ENCODE measurements at regions not wholly inside any gene's neighbourhood (a gene's known extent, or its start where the extent isn't known, plus 50 kb on each side); places are given as distances from the start of the nearest gene placed in this dataset.

DNA sequence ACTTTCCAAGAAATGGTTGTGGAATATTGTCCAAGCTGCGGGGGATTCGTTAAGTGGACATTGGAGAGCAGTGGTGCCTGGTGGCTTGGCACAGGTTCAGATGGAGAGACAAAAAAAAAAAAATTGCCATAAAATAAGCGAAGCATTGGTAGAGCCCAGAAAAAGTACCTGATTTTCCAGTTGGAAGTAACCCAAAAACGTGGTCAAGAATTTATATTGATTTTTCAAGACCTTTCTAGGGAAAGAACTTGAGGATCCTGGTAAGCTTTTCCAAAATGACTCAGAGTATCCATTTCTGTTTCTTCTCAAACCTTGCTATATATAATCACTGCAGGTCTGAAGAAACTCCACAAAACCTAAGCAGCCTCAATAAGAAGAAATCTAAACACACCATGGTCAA lies 94.6 kb downstream of the ING1 start:
- ATAC-seq = no peak
- TF ChIP-seq ZNF565 (CRISPR knock-in tag; conservative IDR thresholded peaks at IDR 0.05; ENCODE audit: low read depth) = no peak
- TF ChIP-seq, protein P1, sequence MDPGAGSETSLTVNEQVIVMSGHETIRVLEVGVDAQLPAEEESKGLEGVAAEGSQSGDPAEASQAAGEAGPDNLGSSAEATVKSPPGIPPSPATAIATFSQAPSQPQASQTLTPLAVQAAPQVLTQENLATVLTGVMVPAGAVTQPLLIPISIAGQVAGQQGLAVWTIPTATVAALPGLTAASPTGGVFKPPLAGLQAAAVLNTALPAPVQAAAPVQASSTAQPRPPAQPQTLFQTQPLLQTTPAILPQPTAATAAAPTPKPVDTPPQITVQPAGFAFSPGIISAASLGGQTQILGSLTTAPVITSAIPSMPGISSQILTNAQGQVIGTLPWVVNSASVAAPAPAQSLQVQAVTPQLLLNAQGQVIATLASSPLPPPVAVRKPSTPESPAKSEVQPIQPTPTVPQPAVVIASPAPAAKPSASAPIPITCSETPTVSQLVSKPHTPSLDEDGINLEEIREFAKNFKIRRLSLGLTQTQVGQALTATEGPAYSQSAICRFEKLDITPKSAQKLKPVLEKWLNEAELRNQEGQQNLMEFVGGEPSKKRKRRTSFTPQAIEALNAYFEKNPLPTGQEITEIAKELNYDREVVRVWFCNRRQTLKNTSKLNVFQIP (CRISPR knock-in tag; IDR thresholded peaks at IDR 0.05; ENCODE audit: borderline replicate concordance, low read depth) = no peak
- TF ChIP-seq ZNF70 (CRISPR knock-in tag; IDR thresholded peaks at IDR 0.05) = no peak
- no peak for TF ChIP-seq ZC3H10 (CRISPR knock-in tag; IDR thresholded peaks at IDR 0.05)
- TF ChIP-seq, protein P2, sequence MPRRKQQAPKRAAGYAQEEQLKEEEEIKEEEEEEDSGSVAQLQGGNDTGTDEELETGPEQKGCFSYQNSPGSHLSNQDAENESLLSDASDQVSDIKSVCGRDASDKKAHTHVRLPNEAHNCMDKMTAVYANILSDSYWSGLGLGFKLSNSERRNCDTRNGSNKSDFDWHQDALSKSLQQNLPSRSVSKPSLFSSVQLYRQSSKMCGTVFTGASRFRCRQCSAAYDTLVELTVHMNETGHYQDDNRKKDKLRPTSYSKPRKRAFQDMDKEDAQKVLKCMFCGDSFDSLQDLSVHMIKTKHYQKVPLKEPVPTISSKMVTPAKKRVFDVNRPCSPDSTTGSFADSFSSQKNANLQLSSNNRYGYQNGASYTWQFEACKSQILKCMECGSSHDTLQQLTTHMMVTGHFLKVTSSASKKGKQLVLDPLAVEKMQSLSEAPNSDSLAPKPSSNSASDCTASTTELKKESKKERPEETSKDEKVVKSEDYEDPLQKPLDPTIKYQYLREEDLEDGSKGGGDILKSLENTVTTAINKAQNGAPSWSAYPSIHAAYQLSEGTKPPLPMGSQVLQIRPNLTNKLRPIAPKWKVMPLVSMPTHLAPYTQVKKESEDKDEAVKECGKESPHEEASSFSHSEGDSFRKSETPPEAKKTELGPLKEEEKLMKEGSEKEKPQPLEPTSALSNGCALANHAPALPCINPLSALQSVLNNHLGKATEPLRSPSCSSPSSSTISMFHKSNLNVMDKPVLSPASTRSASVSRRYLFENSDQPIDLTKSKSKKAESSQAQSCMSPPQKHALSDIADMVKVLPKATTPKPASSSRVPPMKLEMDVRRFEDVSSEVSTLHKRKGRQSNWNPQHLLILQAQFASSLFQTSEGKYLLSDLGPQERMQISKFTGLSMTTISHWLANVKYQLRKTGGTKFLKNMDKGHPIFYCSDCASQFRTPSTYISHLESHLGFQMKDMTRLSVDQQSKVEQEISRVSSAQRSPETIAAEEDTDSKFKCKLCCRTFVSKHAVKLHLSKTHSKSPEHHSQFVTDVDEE (CRISPR knock-in tag; IDR thresholded peaks at IDR 0.05) = no peak
- TF ChIP-seq RARB (CRISPR knock-in tag; IDR thresholded peaks at IDR 0.05) = no peak
- no peak for TF ChIP-seq PPARA (CRISPR knock-in tag; IDR thresholded peaks at IDR 0.05; ENCODE audit: borderline replicate concordance)
- TF ChIP-seq, protein P3, sequence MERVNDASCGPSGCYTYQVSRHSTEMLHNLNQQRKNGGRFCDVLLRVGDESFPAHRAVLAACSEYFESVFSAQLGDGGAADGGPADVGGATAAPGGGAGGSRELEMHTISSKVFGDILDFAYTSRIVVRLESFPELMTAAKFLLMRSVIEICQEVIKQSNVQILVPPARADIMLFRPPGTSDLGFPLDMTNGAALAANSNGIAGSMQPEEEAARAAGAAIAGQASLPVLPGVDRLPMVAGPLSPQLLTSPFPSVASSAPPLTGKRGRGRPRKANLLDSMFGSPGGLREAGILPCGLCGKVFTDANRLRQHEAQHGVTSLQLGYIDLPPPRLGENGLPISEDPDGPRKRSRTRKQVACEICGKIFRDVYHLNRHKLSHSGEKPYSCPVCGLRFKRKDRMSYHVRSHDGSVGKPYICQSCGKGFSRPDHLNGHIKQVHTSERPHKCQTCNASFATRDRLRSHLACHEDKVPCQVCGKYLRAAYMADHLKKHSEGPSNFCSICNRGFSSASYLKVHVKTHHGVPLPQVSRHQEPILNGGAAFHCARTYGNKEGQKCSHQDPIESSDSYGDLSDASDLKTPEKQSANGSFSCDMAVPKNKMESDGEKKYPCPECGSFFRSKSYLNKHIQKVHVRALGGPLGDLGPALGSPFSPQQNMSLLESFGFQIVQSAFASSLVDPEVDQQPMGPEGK (CRISPR knock-in tag; IDR thresholded peaks at IDR 0.05; ENCODE audit: borderline replicate concordance) = no peak
- no peak for TF ChIP-seq ISL1 (CRISPR knock-in tag; IDR thresholded peaks at IDR 0.05)
- TF ChIP-seq, protein P4, sequence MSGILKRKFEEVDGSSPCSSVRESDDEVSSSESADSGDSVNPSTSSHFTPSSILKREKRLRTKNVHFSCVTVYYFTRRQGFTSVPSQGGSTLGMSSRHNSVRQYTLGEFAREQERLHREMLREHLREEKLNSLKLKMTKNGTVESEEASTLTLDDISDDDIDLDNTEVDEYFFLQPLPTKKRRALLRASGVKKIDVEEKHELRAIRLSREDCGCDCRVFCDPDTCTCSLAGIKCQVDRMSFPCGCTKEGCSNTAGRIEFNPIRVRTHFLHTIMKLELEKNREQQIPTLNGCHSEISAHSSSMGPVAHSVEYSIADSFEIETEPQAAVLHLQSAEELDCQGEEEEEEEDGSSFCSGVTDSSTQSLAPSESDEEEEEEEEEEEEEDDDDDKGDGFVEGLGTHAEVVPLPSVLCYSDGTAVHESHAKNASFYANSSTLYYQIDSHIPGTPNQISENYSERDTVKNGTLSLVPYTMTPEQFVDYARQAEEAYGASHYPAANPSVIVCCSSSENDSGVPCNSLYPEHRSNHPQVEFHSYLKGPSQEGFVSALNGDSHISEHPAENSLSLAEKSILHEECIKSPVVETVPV (CRISPR knock-in tag; IDR thresholded peaks at IDR 0.05) = no peak
- no peak for TF ChIP-seq BACH2 (CRISPR knock-in tag; IDR thresholded peaks at IDR 0.05; ENCODE audit: borderline replicate concordance)
- TF ChIP-seq TCF4 (CRISPR knock-in tag; IDR thresholded peaks at IDR 0.05; ENCODE audit: borderline replicate concordance) = no peak
- no peak for TF ChIP-seq ZNF8 (CRISPR knock-in tag; IDR thresholded peaks at IDR 0.05)

DNA sequence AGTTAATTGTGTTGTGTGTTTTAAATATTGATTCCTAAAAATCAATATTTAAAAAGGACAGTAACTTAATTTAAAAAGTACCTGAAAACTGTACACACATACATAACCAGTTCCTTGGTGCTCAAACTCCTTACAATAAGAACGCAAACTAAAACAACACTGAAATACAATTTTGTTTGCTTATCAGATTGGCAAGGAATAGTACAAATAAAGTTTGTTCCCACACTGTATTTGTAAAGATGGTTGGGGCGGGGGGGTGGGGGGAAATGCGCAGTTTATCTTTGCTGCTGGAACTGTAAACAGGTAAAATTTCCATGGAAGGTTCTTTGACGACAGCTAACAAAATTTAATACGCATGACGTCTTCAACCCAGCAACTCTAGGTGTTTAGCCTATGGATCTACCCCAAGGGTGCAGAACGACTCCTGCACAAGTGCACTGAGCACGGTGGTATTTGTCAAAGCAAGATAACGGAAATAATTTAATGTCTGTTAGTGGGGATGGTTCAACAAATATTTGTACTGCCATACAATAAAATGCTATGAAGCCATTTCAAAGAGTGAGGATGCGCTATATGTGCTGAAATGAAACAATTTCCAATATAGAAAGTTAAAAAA lies 96.5 kb downstream of the ING1 start:
- TF ChIP-seq, protein P4 (CRISPR knock-in tag; IDR thresholded peaks at IDR 0.05) = no peak
- TF ChIP-seq ZFP30 (CRISPR knock-in tag; IDR thresholded peaks at IDR 0.05) (no peak), ESRRG (CRISPR knock-in tag; IDR thresholded peaks at IDR 0.05) (no peak), ZNF8 (CRISPR knock-in tag; IDR thresholded peaks at IDR 0.05) (no peak), GLIS3 (CRISPR knock-in tag; IDR thresholded peaks at IDR 0.05) (no peak), RARB (CRISPR knock-in tag; IDR thresholded peaks at IDR 0.05) (no peak), PPARA (CRISPR knock-in tag; IDR thresholded peaks at IDR 0.05; ENCODE audit: borderline replicate concordance) (no peak), CSDC2 (CRISPR knock-in tag; IDR thresholded peaks at IDR 0.05) (no peak), BACH2 (CRISPR knock-in tag; IDR thresholded peaks at IDR 0.05; ENCODE audit: borderline replicate concordance) (no peak), OSR1 (CRISPR knock-in tag; IDR thresholded peaks at IDR 0.05) (no peak), ZFP3 (CRISPR knock-in tag; IDR thresholded peaks at IDR 0.05) (no peak), SNAI2 (CRISPR knock-in tag; IDR thresholded peaks at IDR 0.05) (no peak), ZC3H10 (CRISPR knock-in tag; IDR thresholded peaks at IDR 0.05) (no peak)
- TF ChIP-seq, protein P1 (CRISPR knock-in tag; IDR thresholded peaks at IDR 0.05; ENCODE audit: borderline replicate concordance, low read depth) = no peak
- TF ChIP-seq, protein P3 (CRISPR knock-in tag; IDR thresholded peaks at IDR 0.05; ENCODE audit: borderline replicate concordance) = no peak
- TF ChIP-seq, protein P2 (CRISPR knock-in tag; IDR thresholded peaks at IDR 0.05) = no peak
- no peak for ATAC-seq
